Stimulated activated CD4-positive, alpha-beta T cell treated with anti-CD3 and anti-CD28 coated beads, TNF-alpha, amount 100 ng/mL, for 24 hours (primary cell): ENCODE measurements at regions not wholly inside any gene's neighbourhood (a gene's known extent, or its start where the extent isn't known, plus 50 kb on each side); places are given as distances from the start of the nearest gene placed in this dataset.
"Not testable (repeated sequence)": the region's sequence is repeated elsewhere in the genome, so short reads cannot be mapped to it uniquely, and the experiment has no call there.

Source experiments
- DNase-seq, 3 experiments: peaks; one replicate each; pipeline ENCODE4 v3.0.0-alpha.2; 2020; ENCODE audit warnings: low read depth in 3 of 3

- no peak for DNase-seq
Measured at GRCh38 chr2:52703004-52703403, 1064.6 kb upstream of the CHAC2 start.

GRCh38 chr2:52698408-52698807 lies 1069.2 kb upstream of the CHAC2 start:
- DNase-seq, result no peak

DNA sequence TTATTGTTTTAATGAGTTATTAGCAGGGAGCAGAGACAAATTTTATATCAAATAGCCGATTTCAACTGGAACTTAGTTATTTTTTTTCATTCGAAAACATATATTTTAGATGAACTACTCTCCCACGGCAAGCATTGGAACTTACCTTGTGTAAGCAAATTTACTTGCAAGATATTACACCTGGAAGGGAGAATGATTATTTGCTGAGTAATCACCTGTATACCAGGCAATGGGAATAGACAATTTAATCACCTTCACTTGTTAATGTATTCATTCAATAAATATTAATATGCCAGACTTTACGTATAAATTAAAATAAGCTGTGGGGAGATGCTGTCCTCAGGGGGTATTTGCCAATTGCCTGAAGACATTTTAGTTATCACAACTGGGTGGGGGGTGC lies 1069.9 kb upstream of the CHAC2 start:
- no peak for DNase-seq

- DNase-seq, result no peak
Measured at GRCh38 chr2:52695731-52696130, 1071.9 kb upstream of the CHAC2 start.

DNA sequence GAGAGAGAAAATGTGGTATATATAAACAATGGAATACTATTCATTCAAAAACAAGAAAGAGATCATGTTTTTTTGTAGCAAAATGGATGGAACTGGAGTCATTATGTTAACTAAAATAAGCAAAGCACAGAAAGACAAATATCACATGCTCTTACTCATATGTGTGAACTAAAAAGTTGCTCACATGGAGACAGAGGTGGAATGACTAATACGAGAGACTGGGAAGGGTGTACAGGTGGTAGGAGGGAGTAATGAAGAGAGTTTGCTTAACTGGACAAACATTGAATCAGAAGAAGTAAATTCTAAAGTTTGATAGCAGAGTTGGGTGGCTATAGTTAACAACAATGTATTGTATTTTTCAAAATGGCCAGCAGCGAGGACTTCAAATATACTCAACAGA lies 1080.7 kb upstream of the CHAC2 start:
- DNase-seq, result no peak

GRCh38 chr2:52676056-52676455 lies 1091.5 kb upstream of the CHAC2 start:
- no peak for DNase-seq

- DNase-seq, result no peak
Measured at GRCh38 chr2:52668724-52669123, 1098.9 kb upstream of the CHAC2 start.

DNA sequence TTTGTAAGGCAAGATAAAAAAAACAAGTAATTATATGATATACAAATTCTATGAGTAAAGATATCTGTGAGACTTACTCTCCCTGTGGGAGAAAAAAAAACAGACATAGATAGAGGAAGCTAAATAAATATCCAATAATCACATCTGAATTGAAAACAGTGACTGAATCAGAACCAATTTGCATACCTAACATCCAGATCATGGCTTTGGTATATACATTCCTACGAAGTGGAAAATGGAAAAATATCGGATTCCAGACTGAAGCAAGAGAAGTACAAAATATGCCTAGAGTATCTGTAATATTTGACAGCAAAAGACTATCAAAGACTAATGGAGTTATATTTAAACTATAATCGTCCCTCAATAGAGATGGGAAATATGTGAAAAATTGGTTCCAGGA lies 1108.1 kb upstream of the CHAC2 start:
- no peak for DNase-seq

GRCh38 chr2:52658598-52658997 lies 1109.0 kb upstream of the CHAC2 start:
- no peak for DNase-seq

GRCh38 chr2:52639692-52640091 lies 1127.9 kb upstream of the CHAC2 start:
- no peak for DNase-seq

- no peak for DNase-seq
Measured at GRCh38 chr2:52632543-52632942, 1135.1 kb upstream of the CHAC2 start.

DNA sequence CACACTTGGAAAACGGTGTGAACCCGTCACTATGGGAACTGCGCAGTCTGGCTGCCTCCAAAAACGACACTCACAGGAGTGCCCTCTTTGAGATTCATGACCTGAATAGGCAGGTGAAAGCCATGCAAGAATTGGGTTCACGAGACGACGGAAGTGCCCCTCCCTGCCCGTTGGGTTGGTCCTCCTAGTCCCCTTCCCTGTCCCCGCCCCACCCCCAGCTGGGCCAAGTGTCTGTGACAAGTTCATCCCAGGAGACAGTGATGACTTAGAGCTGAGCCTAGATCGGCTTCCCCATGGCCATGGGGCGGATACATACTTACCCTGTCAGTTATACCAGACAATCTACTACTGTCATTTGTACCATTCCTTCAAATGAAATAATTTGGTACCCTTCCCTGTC lies 1137.7 kb upstream of the CHAC2 start:
- no peak for DNase-seq

DNA sequence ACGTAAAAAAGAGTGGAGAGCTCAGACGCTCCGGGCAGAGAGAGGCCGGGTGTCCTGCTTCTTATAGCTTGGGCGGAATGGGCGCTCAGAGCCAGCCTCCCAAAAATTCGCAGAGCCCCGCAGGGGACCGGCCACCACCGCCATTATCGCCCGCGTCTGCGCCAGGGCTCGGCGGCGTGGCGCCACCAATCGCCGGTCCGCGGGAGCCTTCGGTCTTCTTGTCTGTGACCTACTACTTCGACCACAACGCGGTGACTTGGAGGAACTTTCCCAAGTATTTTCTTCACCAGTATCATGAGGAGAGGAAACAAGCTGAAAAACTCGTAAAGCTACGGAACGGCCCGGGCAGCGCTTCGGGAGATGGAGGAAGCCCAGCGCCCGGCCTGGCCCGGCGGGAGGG lies 1138.1 kb upstream of the CHAC2 start:
- no peak for DNase-seq

DNA sequence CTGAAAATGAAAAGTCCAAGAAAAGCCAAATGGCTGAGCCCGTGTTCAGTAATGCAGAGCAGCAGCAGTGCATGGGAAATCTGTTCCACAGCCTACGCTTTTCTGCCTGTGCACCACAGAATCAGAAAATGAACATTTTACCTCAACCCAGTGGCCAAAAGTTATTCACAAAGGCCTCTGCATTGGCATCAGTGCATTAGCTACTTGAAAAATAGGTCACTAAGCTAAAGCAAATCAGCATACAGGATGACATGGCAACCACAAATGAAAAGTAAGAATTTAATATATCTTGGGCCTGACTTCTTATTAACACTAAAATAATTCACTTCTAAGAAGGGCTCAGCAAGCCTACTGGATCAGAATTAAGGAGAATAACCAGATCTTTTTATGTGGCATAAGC lies 1145.3 kb upstream of the CHAC2 start:
- DNase-seq, result no peak

DNA sequence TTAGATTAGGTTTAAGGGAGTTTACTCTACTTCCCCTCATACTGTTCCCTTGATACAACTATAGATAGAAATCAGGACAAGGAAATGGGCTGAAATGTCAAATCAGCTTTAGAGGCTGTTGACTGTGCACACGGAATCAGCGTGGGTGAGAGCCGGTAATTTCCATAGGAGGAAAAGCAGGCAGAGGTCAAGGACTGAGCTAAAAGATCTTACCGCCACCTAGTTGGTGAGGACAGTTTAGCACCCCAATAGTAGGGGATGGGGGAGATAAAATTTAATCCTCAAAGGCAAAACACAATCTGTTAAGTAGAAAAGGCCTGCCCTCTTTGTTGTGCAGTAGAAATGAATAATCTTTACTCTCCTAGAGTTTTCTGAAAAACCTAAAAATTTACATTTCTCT lies 1154.5 kb upstream of the CHAC2 start:
- DNase-seq, result no peak

GRCh38 chr2:52611759-52612158 lies 1155.8 kb upstream of the CHAC2 start:
- DNase-seq, result no peak

DNA sequence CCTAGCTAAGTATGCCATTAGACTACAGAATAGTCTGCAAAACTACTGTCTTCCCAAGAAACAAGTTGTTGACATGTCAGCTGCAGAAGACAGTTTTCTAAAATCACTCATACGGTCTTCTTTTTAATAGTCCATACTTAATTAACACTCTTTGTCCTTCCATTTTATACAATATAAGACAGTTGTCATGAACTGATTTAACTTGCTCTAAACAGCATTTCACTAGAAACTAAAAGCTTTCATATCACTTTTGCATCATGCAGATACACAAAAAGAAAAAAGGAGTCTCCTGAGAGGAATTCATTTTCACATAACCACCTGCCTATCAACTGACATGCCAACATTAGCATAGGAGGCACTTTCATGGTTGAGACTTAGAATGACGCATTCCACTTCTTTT lies 1159.6 kb upstream of the CHAC2 start:
- no peak for DNase-seq

DNA sequence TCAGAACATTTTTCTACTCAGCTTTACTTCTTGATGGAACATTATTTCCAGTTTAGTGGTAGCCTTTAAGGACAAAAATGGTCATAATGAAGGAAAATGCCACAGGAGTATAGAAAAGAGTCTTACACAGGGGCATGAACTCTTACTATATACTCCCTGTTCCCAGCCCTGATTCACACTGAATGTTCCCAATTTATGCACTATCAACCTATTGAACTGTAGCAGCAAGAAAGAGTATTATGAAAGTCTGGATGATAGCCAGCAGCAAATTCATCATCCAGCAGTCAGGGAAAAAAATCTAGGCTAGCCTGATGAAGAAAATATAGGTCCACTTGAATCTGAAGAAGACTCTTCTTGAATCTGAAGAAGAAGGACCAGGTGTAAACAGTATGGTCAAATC lies 1170.3 kb upstream of the CHAC2 start:
- DNase-seq, result no peak

- no peak for DNase-seq
Measured at GRCh38 chr2:52594026-52594425, 1173.6 kb upstream of the CHAC2 start.

- DNase-seq, result not testable (repeated sequence)
Measured at GRCh38 chr2:52584071-52584470, 1183.5 kb upstream of the CHAC2 start.

GRCh38 chr2:52572469-52572894 lies 1195.1 kb upstream of the CHAC2 start:
- no peak for DNase-seq

GRCh38 chr2:52571380-52572347 lies 1195.9 kb upstream of the CHAC2 start:
- DNase-seq, result no peak

GRCh38 chr2:52570716-52571115 lies 1196.9 kb upstream of the CHAC2 start:
- DNase-seq, result no peak

DNA sequence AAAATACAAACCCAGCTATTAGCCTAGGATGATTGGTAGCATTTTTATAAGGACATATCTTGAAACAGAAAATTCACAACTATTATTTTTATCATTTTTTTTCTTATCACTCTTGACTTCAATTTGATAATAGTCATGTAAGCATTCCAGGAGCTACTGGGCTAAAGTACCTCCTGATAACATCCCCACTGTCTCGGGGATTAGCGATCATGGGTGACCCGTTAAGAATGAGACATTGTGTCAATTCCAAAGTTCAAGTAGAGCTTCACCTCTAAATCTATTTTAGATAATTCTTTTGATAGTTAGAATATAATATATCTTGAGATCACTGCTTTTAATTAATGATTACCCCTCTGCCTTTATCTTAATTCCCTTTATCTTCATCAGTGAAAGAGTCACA lies 1204.5 kb upstream of the CHAC2 start:
- no peak for DNase-seq
